Endothelial cell of umbilical vein (primary cell): ENCODE measurements at regions not wholly inside any gene's neighbourhood (a gene's known extent, or its start where the extent isn't known, plus 50 kb on each side); places are given as distances from the start of the nearest gene placed in this dataset.
"Not testable (repeated sequence)": the region's sequence is repeated elsewhere in the genome, so short reads cannot be mapped to it uniquely, and the experiment has no call there.

Experiments
- BruUV-seq: library from RNA; stranded (reverse); fragments of 400-500 nt; replicated peaks from 2 replicates; lab custom pipeline; 2021; lab: Mats Ljungman, UMichigan
- CTCF ChIA-PET: fragments of 300-600, 350-600 bp; sonication (Branson Sonifier 250); formaldehyde crosslinking; loops from one replicate; lab custom pipeline; 2021; ENCODE audit warnings: antibody characterized with exemption, inconsistent platforms; lab: Charles Lee
- POLR2A ChIA-PET: fragments of 300-600, 350-600 bp; sonication (Branson Sonifier 250); formaldehyde crosslinking; loops from one replicate; lab custom pipeline; 2021; ENCODE audit warnings: antibody characterized with exemption, inconsistent platforms; lab: Charles Lee
- DNase-seq: peaks from one replicate; pipeline ENCODE4 v3.0.0-alpha.2; 2011; ENCODE audit warnings: low read depth, low spot score
- FAIRE-seq: peaks from 2 replicates; lab custom pipeline; 2011; peaks lifted over from hg19 to GRCh38; lab: Jason Lieb, UNC
- H2AFZ ChIP-seq: 2 replicates; pipeline ENCODE4 v1.6.0; 2012; ENCODE audit warnings: low read depth, low read length, control low read depth, inconsistent platforms
- H3K27ac ChIP-seq: 2 replicates; pipeline ENCODE4 v1.5.1; 2011; ENCODE audit warnings: low read depth, mild to moderate bottlenecking, control low read depth, low read length, moderate library complexity; ENCODE audit not compliant: insufficient read depth
- H3K27me3 ChIP-seq, 2 experiments: 2 replicates each; pipeline versions ENCODE4 v1.6.0 to v1.6.1; 2011; ENCODE audit warnings: low read length in 2 of 2, mixed read lengths in 1 of 2; ENCODE audit not compliant: control insufficient read depth in 2 of 2, insufficient read depth in 2 of 2
- H3K36me3 ChIP-seq, 2 experiments: 2 replicates in 1 of 2; 3 replicates in 1 of 2; pipeline ENCODE4 v1.5.1; 2011; ENCODE audit warnings: low read length in 2 of 2, mild to moderate bottlenecking in 1 of 2, moderate library complexity in 1 of 2; ENCODE audit not compliant: control insufficient read depth in 2 of 2, insufficient read depth in 2 of 2; ENCODE audit errors: extremely low read depth in 1 of 2
- H3K4me1 ChIP-seq: 3 replicates; pipeline ENCODE4 v1.5.1; 2011; ENCODE audit warnings: mild to moderate bottlenecking, low read length; ENCODE audit not compliant: control insufficient read depth, insufficient read depth; ENCODE audit errors: extremely low read depth
- H3K4me2 ChIP-seq: 2 replicates; pipeline ENCODE4 v1.6.1; 2011; ENCODE audit warnings: low read length, control low read depth, mixed read lengths; ENCODE audit not compliant: insufficient read depth
- H3K4me3 ChIP-seq, 3 experiments: fragments of 200-600 bp in 1 of 3; sonication (generic), shearing (Covaris generic) in 1 of 3; replicated peaks in 1 of 3; 2 replicates each; pipeline ENCODE4 v1.5.1; 2011 to 2016; ENCODE audit warnings: control low read depth in 3 of 3, low read length in 3 of 3, mild to moderate bottlenecking in 2 of 3, inconsistent platforms in 1 of 3, low read depth in 1 of 3, moderate library complexity in 1 of 3; ENCODE audit not compliant: insufficient read depth in 1 of 3
- H3K79me2 ChIP-seq: 2 replicates; pipeline ENCODE4 v1.6.0; 2012; ENCODE audit warnings: low read length, inconsistent platforms; ENCODE audit not compliant: control insufficient read depth, insufficient read depth
- H3K9ac ChIP-seq: replicated peaks from 2 replicates; pipeline ENCODE3; 2011; ENCODE audit warnings: low read length, control low read depth; ENCODE audit not compliant: insufficient read depth; ENCODE audit errors: extremely low read depth
- H3K9me1 ChIP-seq: replicated peaks from 3 replicates; pipeline ENCODE4 v1.6.0; 2011; ENCODE audit warnings: mild to moderate bottlenecking, low read length; ENCODE audit not compliant: control insufficient read depth, insufficient read depth; ENCODE audit errors: extremely low read depth
- H3K9me3 ChIP-seq: replicated peaks from 2 replicates; pipeline ENCODE4 v1.5.1; 2012; ENCODE audit warnings: low read length, inconsistent platforms; ENCODE audit not compliant: control insufficient read depth, insufficient read depth
- H4K20me1 ChIP-seq: replicated peaks from 2 replicates; pipeline ENCODE3; 2011; ENCODE audit warnings: mild to moderate bottlenecking, low read length; ENCODE audit not compliant: control insufficient read depth, insufficient read depth; ENCODE audit errors: extremely low read depth
- EZH2 ChIP-seq: IDR thresholded peaks from 2 replicates; pipeline ENCODE4 v1.6.1; 2012; ENCODE audit warnings: borderline replicate concordance, low read depth, mild to moderate bottlenecking, moderate library complexity, low read length, inconsistent platforms; ENCODE audit not compliant: severe bottlenecking
- FOS ChIP-seq: IDR thresholded peaks from 2 replicates; pipeline ENCODE4 v1.6.1; 2011; ENCODE audit warnings: mild to moderate bottlenecking, low read length, moderate library complexity, borderline replicate concordance; ENCODE audit not compliant: insufficient read depth
- GATA2 ChIP-seq: IDR thresholded peaks from 2 replicates; pipeline ENCODE4 v1.7.0; 2011; ENCODE audit warnings: low read depth, mild to moderate bottlenecking, moderate library complexity, mixed read lengths, low read length; ENCODE audit not compliant: insufficient read length, insufficient read depth
- JUN ChIP-seq: IDR thresholded peaks from 2 replicates; pipeline ENCODE4 v1.6.1; 2011; ENCODE audit warnings: borderline replicate concordance, low read depth; ENCODE audit not compliant: insufficient read length, insufficient read depth
- MYC ChIP-seq: IDR thresholded peaks from one replicate; pipeline ENCODE4 v1.6.1; 2011; ENCODE audit warnings: mild to moderate bottlenecking, low read depth, low read length
- POLR2A ChIP-seq: IDR thresholded peaks from 2 replicates; pipeline ENCODE4 v1.6.1; 2012; ENCODE audit warnings: low read depth, mild to moderate bottlenecking, control low read depth, low read length
- POLR2AphosphoS5 ChIP-seq: IDR thresholded peaks from 2 replicates; pipeline ENCODE4 v1.6.1; 2012; ENCODE audit warnings: low read depth, mild to moderate bottlenecking, control low read depth, low read length, moderate library complexity; ENCODE audit not compliant: insufficient read depth
- dilution Hi-C: fragments of 300-500 bp; cut with MboI; formaldehyde crosslinking; loops from one replicate; pipeline ENCODE4 v1.15.0; 2019; ENCODE audit warnings: low sequenced_read_pairs; ENCODE audit not compliant: extremely low pct_ligation_motif_present
- intact Hi-C: fragments of 100-400 bp; cut with micrococcal nuclease; formaldehyde crosslinking; loops from one replicate; pipeline ENCODE4 v1.10.0; 2022
- TF ChIP-seq, protein P1 (sequence below), 2 donors: IDR thresholded peaks; 1 replicate in 1 of 2; 2 replicates in 1 of 2; pipeline ENCODE4 v1.5.1; 2011; ENCODE audit warnings: low read length in 2 of 2, mild to moderate bottlenecking in 2 of 2, moderate library complexity in 2 of 2, control low read depth in 1 of 2, inconsistent platforms in 1 of 2, low read depth in 1 of 2; ENCODE audit not compliant: insufficient read depth in 1 of 2; ENCODE audit errors: extremely low read depth in 1 of 2
- TF ChIP-seq, protein P2 (sequence below): IDR thresholded peaks from 2 replicates; pipeline ENCODE4 v1.6.1; 2011; ENCODE audit not compliant: insufficient read depth, insufficient read length

- H3K27ac ChIP-seq, DNase-seq, H3K9me3 ChIP-seq, H3K4me2 ChIP-seq, dilution Hi-C loops, H4K20me1 ChIP-seq, H3K36me3 ChIP-seq, CTCF ChIA-PET, H3K4me1 ChIP-seq, H3K4me3 ChIP-seq, POLR2A ChIA-PET, H3K9ac ChIP-seq, intact Hi-C loops, BruUV-seq, FAIRE-seq, H2AFZ ChIP-seq, H3K79me2 ChIP-seq, H3K9me1 ChIP-seq, H3K27me3 ChIP-seq: not testable (repeated sequence)
These were observed 864.4 kb downstream of the GBE1 start for GRCh38 chr3:80897005-80897404.

GRCh38 chr3:80890571-80890970 is 870.9 kb downstream of the GBE1 start:
- TF ChIP-seq EZH2 (no peak), FOS (no peak), GATA2 (no peak), POLR2A (no peak), JUN (no peak), MYC (no peak), POLR2AphosphoS5 (no peak)
- TF ChIP-seq, protein P1, sequence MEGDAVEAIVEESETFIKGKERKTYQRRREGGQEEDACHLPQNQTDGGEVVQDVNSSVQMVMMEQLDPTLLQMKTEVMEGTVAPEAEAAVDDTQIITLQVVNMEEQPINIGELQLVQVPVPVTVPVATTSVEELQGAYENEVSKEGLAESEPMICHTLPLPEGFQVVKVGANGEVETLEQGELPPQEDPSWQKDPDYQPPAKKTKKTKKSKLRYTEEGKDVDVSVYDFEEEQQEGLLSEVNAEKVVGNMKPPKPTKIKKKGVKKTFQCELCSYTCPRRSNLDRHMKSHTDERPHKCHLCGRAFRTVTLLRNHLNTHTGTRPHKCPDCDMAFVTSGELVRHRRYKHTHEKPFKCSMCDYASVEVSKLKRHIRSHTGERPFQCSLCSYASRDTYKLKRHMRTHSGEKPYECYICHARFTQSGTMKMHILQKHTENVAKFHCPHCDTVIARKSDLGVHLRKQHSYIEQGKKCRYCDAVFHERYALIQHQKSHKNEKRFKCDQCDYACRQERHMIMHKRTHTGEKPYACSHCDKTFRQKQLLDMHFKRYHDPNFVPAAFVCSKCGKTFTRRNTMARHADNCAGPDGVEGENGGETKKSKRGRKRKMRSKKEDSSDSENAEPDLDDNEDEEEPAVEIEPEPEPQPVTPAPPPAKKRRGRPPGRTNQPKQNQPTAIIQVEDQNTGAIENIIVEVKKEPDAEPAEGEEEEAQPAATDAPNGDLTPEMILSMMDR (IDR thresholded peaks at IDR 0.05; ENCODE audit: extremely low read depth in 1 of 2, insufficient read depth in 1 of 2, low read depth in 1 of 2, low read length in 2 of 2) = no peak
- TF ChIP-seq, protein P2, sequence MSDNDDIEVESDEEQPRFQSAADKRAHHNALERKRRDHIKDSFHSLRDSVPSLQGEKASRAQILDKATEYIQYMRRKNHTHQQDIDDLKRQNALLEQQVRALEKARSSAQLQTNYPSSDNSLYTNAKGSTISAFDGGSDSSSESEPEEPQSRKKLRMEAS = no peak
- no peaks in the 10 kb centered on the region for H3K9me1 ChIP-seq
- intact Hi-C loops = no loop called here
- no peaks in the 10 kb centered on the region for H4K20me1 ChIP-seq
- no peak overlapping the region for H3K4me2 ChIP-seq
- no peak overlapping the region for H2AFZ ChIP-seq
- FAIRE-seq (no peak), DNase-seq (no peak)
- BruUV-seq = no TSS peak
- H3K4me3 ChIP-seq = no peak overlapping the region
- peaks cover 12% of the 10 kb centered on the region for H3K4me1 ChIP-seq
- H3K27me3 ChIP-seq = no peaks in the 10 kb centered on the region
- no peak overlapping the region for H3K27ac ChIP-seq
- no peaks in the 10 kb centered on the region for H3K36me3 ChIP-seq
- H3K9me3 ChIP-seq = no peaks in the 10 kb centered on the region
- POLR2A ChIA-PET = no interaction called here
- dilution Hi-C loops = no loop called here
- no peak overlapping the region for H3K9ac ChIP-seq
- CTCF ChIA-PET = no interaction called here
- H3K79me2 ChIP-seq = no peaks in the 10 kb centered on the region
